ENCODE measurements at regions not wholly inside any gene's neighbourhood (a gene's known extent, or its start where the extent isn't known, plus 50 kb on each side); places are given as distances from the start of the nearest gene placed in this dataset.

DNA sequence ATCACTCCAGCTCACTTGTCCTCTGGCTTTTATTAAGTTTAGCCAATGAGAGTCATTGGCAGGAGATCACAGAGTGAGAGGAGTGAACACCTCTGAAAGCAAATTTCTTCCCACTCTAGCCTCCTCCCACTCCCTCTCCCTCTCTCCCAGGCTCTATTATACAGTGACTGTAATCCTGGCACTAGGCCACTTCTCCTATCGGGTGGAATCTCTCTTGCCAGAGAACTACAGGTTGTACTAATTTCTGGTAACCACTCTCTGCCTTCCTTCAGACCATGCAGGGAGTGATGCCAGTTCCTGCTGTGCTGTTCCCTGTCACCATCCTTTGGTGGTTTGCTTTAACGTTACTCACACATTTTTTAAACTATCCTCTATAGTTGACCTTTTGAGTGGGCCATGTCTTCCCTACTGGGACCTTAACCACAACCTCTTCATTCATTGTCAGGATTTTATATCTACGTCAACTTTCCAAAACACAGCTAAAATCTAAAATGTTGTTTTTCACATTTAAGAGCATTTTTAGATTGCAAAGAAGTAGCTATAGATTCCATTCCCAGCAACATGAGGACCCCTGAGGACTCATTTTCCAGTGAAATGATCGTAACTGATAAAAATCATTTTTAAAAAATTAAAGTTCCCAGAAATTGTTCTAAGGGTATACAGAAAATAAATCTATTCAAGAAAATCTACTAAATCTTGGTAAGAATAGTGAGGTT lies 217.1 kb downstream of the MREG start:
- TF ChIP-seq, protein P1, sequence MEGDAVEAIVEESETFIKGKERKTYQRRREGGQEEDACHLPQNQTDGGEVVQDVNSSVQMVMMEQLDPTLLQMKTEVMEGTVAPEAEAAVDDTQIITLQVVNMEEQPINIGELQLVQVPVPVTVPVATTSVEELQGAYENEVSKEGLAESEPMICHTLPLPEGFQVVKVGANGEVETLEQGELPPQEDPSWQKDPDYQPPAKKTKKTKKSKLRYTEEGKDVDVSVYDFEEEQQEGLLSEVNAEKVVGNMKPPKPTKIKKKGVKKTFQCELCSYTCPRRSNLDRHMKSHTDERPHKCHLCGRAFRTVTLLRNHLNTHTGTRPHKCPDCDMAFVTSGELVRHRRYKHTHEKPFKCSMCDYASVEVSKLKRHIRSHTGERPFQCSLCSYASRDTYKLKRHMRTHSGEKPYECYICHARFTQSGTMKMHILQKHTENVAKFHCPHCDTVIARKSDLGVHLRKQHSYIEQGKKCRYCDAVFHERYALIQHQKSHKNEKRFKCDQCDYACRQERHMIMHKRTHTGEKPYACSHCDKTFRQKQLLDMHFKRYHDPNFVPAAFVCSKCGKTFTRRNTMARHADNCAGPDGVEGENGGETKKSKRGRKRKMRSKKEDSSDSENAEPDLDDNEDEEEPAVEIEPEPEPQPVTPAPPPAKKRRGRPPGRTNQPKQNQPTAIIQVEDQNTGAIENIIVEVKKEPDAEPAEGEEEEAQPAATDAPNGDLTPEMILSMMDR (IDR thresholded peaks at IDR 0.05; ENCODE audit: low read depth, low read length, missing input control): no peak
- TF ChIP-seq JUND (IDR thresholded peaks at IDR 0.05) (no peak), YY1 (IDR thresholded peaks at IDR 0.05) (no peak), SP1 (IDR thresholded peaks at IDR 0.05) (no peak), RAD21 (IDR thresholded peaks at IDR 0.05) (no peak), FOXA1 (IDR thresholded peaks at IDR 0.05) (no peak), RXRA (IDR thresholded peaks at IDR 0.05) (no peak), EGR1 (IDR thresholded peaks at IDR 0.05; ENCODE audit: low read depth in 2 of 2) (no peak), TAF1 (conservative IDR thresholded peaks at IDR 0.05) (no peak), GABPA (IDR thresholded peaks at IDR 0.05 in 1 of 2, conservative IDR thresholded peaks at IDR 0.05 in 1 of 2) (no peak)
- TF ChIP-seq, protein P2, sequence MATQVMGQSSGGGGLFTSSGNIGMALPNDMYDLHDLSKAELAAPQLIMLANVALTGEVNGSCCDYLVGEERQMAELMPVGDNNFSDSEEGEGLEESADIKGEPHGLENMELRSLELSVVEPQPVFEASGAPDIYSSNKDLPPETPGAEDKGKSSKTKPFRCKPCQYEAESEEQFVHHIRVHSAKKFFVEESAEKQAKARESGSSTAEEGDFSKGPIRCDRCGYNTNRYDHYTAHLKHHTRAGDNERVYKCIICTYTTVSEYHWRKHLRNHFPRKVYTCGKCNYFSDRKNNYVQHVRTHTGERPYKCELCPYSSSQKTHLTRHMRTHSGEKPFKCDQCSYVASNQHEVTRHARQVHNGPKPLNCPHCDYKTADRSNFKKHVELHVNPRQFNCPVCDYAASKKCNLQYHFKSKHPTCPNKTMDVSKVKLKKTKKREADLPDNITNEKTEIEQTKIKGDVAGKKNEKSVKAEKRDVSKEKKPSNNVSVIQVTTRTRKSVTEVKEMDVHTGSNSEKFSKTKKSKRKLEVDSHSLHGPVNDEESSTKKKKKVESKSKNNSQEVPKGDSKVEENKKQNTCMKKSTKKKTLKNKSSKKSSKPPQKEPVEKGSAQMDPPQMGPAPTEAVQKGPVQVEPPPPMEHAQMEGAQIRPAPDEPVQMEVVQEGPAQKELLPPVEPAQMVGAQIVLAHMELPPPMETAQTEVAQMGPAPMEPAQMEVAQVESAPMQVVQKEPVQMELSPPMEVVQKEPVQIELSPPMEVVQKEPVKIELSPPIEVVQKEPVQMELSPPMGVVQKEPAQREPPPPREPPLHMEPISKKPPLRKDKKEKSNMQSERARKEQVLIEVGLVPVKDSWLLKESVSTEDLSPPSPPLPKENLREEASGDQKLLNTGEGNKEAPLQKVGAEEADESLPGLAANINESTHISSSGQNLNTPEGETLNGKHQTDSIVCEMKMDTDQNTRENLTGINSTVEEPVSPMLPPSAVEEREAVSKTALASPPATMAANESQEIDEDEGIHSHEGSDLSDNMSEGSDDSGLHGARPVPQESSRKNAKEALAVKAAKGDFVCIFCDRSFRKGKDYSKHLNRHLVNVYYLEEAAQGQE (IDR thresholded peaks at IDR 0.05): no peak
- TF ChIP-seq, protein P3, sequence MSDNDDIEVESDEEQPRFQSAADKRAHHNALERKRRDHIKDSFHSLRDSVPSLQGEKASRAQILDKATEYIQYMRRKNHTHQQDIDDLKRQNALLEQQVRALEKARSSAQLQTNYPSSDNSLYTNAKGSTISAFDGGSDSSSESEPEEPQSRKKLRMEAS (IDR thresholded peaks at IDR 0.05): no peak
- TF ChIP-seq, protein P4, sequence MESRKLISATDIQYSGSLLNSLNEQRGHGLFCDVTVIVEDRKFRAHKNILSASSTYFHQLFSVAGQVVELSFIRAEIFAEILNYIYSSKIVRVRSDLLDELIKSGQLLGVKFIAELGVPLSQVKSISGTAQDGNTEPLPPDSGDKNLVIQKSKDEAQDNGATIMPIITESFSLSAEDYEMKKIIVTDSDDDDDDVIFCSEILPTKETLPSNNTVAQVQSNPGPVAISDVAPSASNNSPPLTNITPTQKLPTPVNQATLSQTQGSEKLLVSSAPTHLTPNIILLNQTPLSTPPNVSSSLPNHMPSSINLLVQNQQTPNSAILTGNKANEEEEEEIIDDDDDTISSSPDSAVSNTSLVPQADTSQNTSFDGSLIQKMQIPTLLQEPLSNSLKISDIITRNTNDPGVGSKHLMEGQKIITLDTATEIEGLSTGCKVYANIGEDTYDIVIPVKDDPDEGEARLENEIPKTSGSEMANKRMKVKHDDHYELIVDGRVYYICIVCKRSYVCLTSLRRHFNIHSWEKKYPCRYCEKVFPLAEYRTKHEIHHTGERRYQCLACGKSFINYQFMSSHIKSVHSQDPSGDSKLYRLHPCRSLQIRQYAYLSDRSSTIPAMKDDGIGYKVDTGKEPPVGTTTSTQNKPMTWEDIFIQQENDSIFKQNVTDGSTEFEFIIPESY (IDR thresholded peaks at IDR 0.05): no peak
- TF ChIP-seq, protein P5, sequence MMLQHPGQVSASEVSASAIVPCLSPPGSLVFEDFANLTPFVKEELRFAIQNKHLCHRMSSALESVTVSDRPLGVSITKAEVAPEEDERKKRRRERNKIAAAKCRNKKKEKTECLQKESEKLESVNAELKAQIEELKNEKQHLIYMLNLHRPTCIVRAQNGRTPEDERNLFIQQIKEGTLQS (IDR thresholded peaks at IDR 0.05): no peak

Measured in liver (tissue), 3 donors.